ENCODE measurements at regions not wholly inside any gene's neighbourhood (a gene's known extent, or its start where the extent isn't known, plus 50 kb on each side); places are given as distances from the start of the nearest gene placed in this dataset.

- TF ChIP-seq CTCF (IDR thresholded peaks at IDR 0.05; ENCODE audit: insufficient read depth, low read depth, low read length) (no peak), EZH2 (IDR thresholded peaks at IDR 0.05; ENCODE audit: insufficient read depth, low read length) (no peak)
Measured at GRCh38 chr2:6358985-6359384, 506.7 kb downstream of the CMPK2 start.
